ENCODE measurements at regions not wholly inside any gene's neighbourhood (a gene's known extent, or its start where the extent isn't known, plus 50 kb on each side); places are given as distances from the start of the nearest gene placed in this dataset.

- H3K27me3 Mint-ChIP-seq: peaks cover 5% of the 10 kb centered on the region
- H3K27ac Mint-ChIP-seq: no peak overlapping the region
- no peak overlapping the region for H3K4me3 Mint-ChIP-seq
- ChIA-PET POLR2A (no interaction called here), CTCF (interaction anchor here (0.6 kb wide), 1 partner anchor 523 kb away, joined by 6 read pairs; no protein-coding TSS in a partner anchor)
- intact Hi-C loops (cut with micrococcal nuclease): loop anchor here (5.0 to 10.0 kb wide), 2 partner anchors 613 to 1111 kb away; no protein-coding TSS in a partner anchor
- ATAC-seq (ENCODE audit: low read depth) (no peak), DNase-seq (no peak)
- H3K9me3 Mint-ChIP-seq: peaks cover 12% of the 10 kb centered on the region
- peaks cover 4% of the 10 kb centered on the region for H3K4me1 Mint-ChIP-seq
- H3K36me3 Mint-ChIP-seq (ENCODE audit: low read depth): no peaks in the 10 kb centered on the region
- no peak for TF ChIP-seq CTCF (IDR thresholded peaks at IDR 0.05)
These were observed 96.9 kb downstream of the HNRNPLL start for GRCh38 chr2:38505779-38506178.

GRCh38 chr2:38504169-38504568 is 98.6 kb downstream of the HNRNPLL start:
- no peak for TF ChIP-seq CTCF (IDR thresholded peaks at IDR 0.05)
- intact Hi-C loops (cut with micrococcal nuclease): loop anchor here (10.0 kb wide), 1 partner anchor 1109 kb away; no protein-coding TSS in a partner anchor
- POLR2A ChIA-PET: no interaction called here
- ATAC-seq (ENCODE audit: low read depth) (no peak), DNase-seq (no peak)
- Mint-ChIP-seq H3K36me3 (ENCODE audit: low read depth) (no peaks in the 10 kb centered on the region), H3K27ac (no peak overlapping the region), H3K27me3 (peaks cover 5% of the 10 kb centered on the region), H3K9me3 (peaks cover 12% of the 10 kb centered on the region), H3K4me3 (no peak overlapping the region), H3K4me1 (peaks cover 4% of the 10 kb centered on the region)
- CTCF ChIA-PET: no interaction called here

GRCh38 chr2:38502107-38502506 is 100.6 kb downstream of the HNRNPLL start:
- no peak for TF ChIP-seq CTCF (IDR thresholded peaks at IDR 0.05)
- ChIA-PET CTCF (no interaction called here), POLR2A (no interaction called here)
- Mint-ChIP-seq H3K4me1 (peaks cover 11% of the 10 kb centered on the region), H3K27ac (no peak overlapping the region), H3K4me3 (no peak overlapping the region), H3K9me3 (peaks cover 12% of the 10 kb centered on the region), H3K27me3 (peaks cover 5% of the 10 kb centered on the region), H3K36me3 (ENCODE audit: low read depth) (no peaks in the 10 kb centered on the region)
- ATAC-seq (ENCODE audit: low read depth): no peak
- no peak for DNase-seq
- intact Hi-C loops (cut with micrococcal nuclease): loop anchor here (10.0 kb wide), 1 partner anchor 1107 kb away; no protein-coding TSS in a partner anchor

GRCh38 chr2:38500283-38500634 is 102.5 kb downstream of the HNRNPLL start:
- ATAC-seq (ENCODE audit: low read depth) (no peak), DNase-seq (no peak)
- Mint-ChIP-seq H3K4me3 (no peak overlapping the region), H3K36me3 (ENCODE audit: low read depth) (no peaks in the 10 kb centered on the region), H3K9me3 (peaks cover 7% of the 10 kb centered on the region), H3K4me1 (peaks cover 11% of the 10 kb centered on the region), H3K27me3 (peaks cover 5% of the 10 kb centered on the region), H3K27ac (no peak overlapping the region)
- intact Hi-C loops (cut with micrococcal nuclease): loop anchor here (10.0 kb wide), 1 partner anchor 1105 kb away; no protein-coding TSS in a partner anchor
- ChIA-PET POLR2A (interaction anchor here (0.6 kb wide), 1 partner anchor 192 kb away, joined by 3 read pairs; no protein-coding TSS in a partner anchor), CTCF (no interaction called here)
- TF ChIP-seq CTCF (IDR thresholded peaks at IDR 0.05): no peak

GRCh38 chr2:38499548-38500282 is 103.0 kb downstream of the HNRNPLL start:
- Mint-ChIP-seq H3K9me3 (peaks cover 7% of the 10 kb centered on the region), H3K4me3 (no peak overlapping the region), H3K27me3 (peaks cover 5% of the 10 kb centered on the region), H3K4me1 (peaks cover 11% of the 10 kb centered on the region), H3K27ac (no peak overlapping the region), H3K36me3 (ENCODE audit: low read depth) (no peaks in the 10 kb centered on the region)
- ATAC-seq (ENCODE audit: low read depth) (no peak), DNase-seq (no peak)
- intact Hi-C loops (cut with micrococcal nuclease): loop anchor here (2.0 to 10.0 kb wide), 2 partner anchors 123 to 1105 kb away; partner anchors contain the start of gene ATL2
- CTCF ChIA-PET: interaction anchor here (3.4 kb wide), 1 partner anchor 9 kb away, joined by 23 read pairs; no protein-coding TSS in a partner anchor
- no peak for TF ChIP-seq CTCF (IDR thresholded peaks at IDR 0.05)
- POLR2A ChIA-PET: no interaction called here

Measured in activated B cell treated with CpG ODN at 0.5 μM for 24 hours (primary cell).